ENCODE measurements at regions not wholly inside any gene's neighbourhood (a gene's known extent, or its start where the extent isn't known, plus 50 kb on each side); places are given as distances from the start of the nearest gene placed in this dataset.

GRCh38 chr14:61645247-61645646 lies 50.1 kb upstream of the HIF1A start:
- Histone ChIP-seq H2BK120ac (ENCODE audit: low read depth, low read length, poor library complexity, severe bottlenecking) (no peak overlapping the region), H3K27ac (ENCODE audit: insufficient read length, low read depth, low read length) (no peak overlapping the region), H3K4me2 (ENCODE audit: insufficient read depth, insufficient read length, low read length) (no peak overlapping the region), H2BK15ac (ENCODE audit: low read depth, low read length) (no peak overlapping the region), H2BK5ac (ENCODE audit: insufficient read length, low read length) (no peak overlapping the region), H2AK5ac (ENCODE audit: insufficient read length, low read length) (no peak overlapping the region), H4K5ac (ENCODE audit: insufficient read length, low read depth, low read length) (no peak overlapping the region), H3K4me1 (ENCODE audit: insufficient read depth, low read length) (no peaks in the 10 kb centered on the region), H4K91ac (ENCODE audit: insufficient read length, low read depth, low read length) (no peak overlapping the region), H3K79me1 (ENCODE audit: insufficient read depth, low read depth, low read length, poor library complexity, severe bottlenecking) (no peaks in the 10 kb centered on the region), H3K4ac (ENCODE audit: low read depth, low read length) (no peak overlapping the region), H4K20me1 (ENCODE audit: control insufficient read depth, insufficient read depth, insufficient read length) (no peaks in the 10 kb centered on the region), H3K9ac (ENCODE audit: extremely low read depth, insufficient read length, low read length) (no peak overlapping the region), H2BK20ac (ENCODE audit: low read depth, low read length, poor library complexity, severe bottlenecking) (no peak overlapping the region), H3K14ac (ENCODE audit: insufficient read depth, low read length) (no peak overlapping the region), H3K27me3 (ENCODE audit: insufficient read depth, low read length) (no peaks in the 10 kb centered on the region), H3K18ac (ENCODE audit: insufficient read length, low read depth, low read length) (no peak overlapping the region), H3K9me3 (ENCODE audit: control insufficient read depth, low read depth, low read length) (no peaks in the 10 kb centered on the region), H4K8ac (replicated peaks; ENCODE audit: insufficient read length, low read depth, low read length) (no peak overlapping the region), H3K79me2 (ENCODE audit: insufficient read depth, low read length) (no peaks in the 10 kb centered on the region), H3K23ac (ENCODE audit: insufficient read length, low read depth, low read length) (no peak overlapping the region), H2BK12ac (ENCODE audit: insufficient read length, low read depth, low read length) (no peak overlapping the region), H2AFZ (ENCODE audit: low read length) (no peak overlapping the region), H3T11ph (ENCODE audit: low read length) (no peak overlapping the region), H3K23me2 (ENCODE audit: insufficient read length, low read depth, low read length, poor library complexity, severe bottlenecking) (no peaks in the 10 kb centered on the region), H3K56ac (ENCODE audit: insufficient read length, low read depth, low read length) (no peak overlapping the region)
- Mint-ChIP-seq H3K27ac (no peak overlapping the region), H3K4me1 (peaks cover 3 to 4% of the 10 kb centered on the region in 2 experiments; a peak in 1 of 4 replicates), H3K4me3 (no peak overlapping the region), H3K27me3 (ENCODE audit: low read depth) (no peaks in the 10 kb centered on the region), H3K9me3 (no peaks in the 10 kb centered on the region), H3K36me3 (ENCODE audit: insufficient read depth in 1 of 3, low read depth in 3 of 3) (no peaks in the 10 kb centered on the region)
- DNase-seq = no peak
- no peak for TF ChIP-seq CTCF (conservative IDR thresholded peaks at IDR 0.05)

Data from H9 (cell line).